ENCODE measurements at regions not wholly inside any gene's neighbourhood (a gene's known extent, or its start where the extent isn't known, plus 50 kb on each side); places are given as distances from the start of the nearest gene placed in this dataset.

DNA sequence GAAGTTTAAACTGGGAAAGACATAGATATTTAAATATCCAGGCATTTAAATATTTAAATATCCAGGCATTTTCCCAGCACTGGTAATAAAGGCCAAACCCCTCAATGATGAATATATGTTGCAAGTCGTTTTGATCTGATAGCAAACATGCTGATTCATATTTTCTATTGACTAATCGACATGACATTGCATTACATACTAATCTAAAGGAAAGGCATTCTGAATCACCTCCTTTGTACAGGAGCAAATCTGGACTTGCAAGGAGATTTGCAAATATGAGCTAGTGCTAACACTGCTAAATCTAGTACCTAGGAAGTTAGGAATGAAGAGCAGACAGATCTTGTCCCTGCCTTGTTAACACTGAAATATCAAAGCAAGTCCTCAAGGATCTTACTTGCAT lies 207.3 kb downstream of the SLC7A11 start:
- TF ChIP-seq, protein P1, sequence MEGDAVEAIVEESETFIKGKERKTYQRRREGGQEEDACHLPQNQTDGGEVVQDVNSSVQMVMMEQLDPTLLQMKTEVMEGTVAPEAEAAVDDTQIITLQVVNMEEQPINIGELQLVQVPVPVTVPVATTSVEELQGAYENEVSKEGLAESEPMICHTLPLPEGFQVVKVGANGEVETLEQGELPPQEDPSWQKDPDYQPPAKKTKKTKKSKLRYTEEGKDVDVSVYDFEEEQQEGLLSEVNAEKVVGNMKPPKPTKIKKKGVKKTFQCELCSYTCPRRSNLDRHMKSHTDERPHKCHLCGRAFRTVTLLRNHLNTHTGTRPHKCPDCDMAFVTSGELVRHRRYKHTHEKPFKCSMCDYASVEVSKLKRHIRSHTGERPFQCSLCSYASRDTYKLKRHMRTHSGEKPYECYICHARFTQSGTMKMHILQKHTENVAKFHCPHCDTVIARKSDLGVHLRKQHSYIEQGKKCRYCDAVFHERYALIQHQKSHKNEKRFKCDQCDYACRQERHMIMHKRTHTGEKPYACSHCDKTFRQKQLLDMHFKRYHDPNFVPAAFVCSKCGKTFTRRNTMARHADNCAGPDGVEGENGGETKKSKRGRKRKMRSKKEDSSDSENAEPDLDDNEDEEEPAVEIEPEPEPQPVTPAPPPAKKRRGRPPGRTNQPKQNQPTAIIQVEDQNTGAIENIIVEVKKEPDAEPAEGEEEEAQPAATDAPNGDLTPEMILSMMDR (IDR thresholded peaks at IDR 0.05; ENCODE audit: low read depth, low read length, missing control alignments) = no peak
- H3K36me3 ChIP-seq (replicated peaks) = no peaks in the 10 kb centered on the region
- no peak for DNase-seq
- no peak overlapping the region for H3K4me3 ChIP-seq (ENCODE audit: low read depth, low read length)
- in situ Hi-C loops (cut with HindIII; ENCODE audit: low pct_ligation_motif_present, low sequenced_read_pairs) = no loop called here
- H3K27ac ChIP-seq = no peak overlapping the region
- H3K27me3 ChIP-seq (replicated peaks) = no peaks in the 10 kb centered on the region

DNA sequence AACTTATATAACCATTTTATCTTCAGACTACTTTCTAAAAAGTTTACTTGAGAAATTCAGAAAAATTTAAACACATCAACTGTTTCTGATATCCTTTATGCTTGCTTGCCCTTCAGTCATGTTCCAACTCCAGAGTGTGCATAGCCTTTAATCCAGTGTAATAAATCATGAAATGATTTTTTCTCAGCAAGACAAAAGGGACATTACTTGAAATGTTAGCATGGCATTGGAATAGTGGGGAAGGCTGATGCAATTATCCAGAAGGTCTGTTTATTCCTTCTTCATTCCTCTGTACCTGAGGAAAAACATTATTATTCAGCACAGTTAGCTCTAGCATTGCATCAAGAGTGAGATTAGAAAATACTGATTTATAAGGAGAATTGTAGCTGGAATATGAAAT lies 209.9 kb downstream of the SLC7A11 start:
- no peak overlapping the region for H3K4me3 ChIP-seq (ENCODE audit: low read depth, low read length)
- H3K27ac ChIP-seq = no peak overlapping the region
- TF ChIP-seq, protein P1 (IDR thresholded peaks at IDR 0.05; ENCODE audit: low read depth, low read length, missing control alignments) = no peak
- no peaks in the 10 kb centered on the region for H3K27me3 ChIP-seq (replicated peaks)
- H3K36me3 ChIP-seq (replicated peaks) = no peaks in the 10 kb centered on the region
- DNase-seq = no peak
- in situ Hi-C loops (cut with HindIII; ENCODE audit: low pct_ligation_motif_present, low sequenced_read_pairs) = no loop called here

DNA sequence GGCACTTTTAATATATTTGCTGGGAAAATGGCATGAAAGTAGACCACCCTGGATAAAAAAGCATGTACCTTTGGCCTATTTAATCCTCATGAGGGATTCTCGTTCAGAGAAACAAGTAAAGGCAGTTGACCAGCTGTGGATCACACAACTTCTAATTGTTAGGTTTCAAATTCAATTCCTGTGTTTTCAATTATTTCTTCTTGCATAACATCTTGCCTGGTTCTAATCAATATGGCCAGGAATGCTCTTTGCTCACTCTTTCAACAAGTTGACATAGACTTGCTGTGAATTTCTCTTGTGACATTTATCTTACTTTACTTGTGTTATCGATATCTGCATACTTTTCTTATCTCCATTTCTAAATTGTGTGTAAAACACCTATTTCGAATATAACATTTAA lies 211.8 kb downstream of the SLC7A11 start:
- in situ Hi-C loops (cut with HindIII; ENCODE audit: low pct_ligation_motif_present, low sequenced_read_pairs) = no loop called here
- no peak overlapping the region for H3K4me3 ChIP-seq (ENCODE audit: low read depth, low read length)
- TF ChIP-seq, protein P1 (IDR thresholded peaks at IDR 0.05; ENCODE audit: low read depth, low read length, missing control alignments) = no peak
- H3K27me3 ChIP-seq (replicated peaks) = no peaks in the 10 kb centered on the region
- no peaks in the 10 kb centered on the region for H3K36me3 ChIP-seq (replicated peaks)
- no peak overlapping the region for H3K27ac ChIP-seq
- DNase-seq = no peak

DNA sequence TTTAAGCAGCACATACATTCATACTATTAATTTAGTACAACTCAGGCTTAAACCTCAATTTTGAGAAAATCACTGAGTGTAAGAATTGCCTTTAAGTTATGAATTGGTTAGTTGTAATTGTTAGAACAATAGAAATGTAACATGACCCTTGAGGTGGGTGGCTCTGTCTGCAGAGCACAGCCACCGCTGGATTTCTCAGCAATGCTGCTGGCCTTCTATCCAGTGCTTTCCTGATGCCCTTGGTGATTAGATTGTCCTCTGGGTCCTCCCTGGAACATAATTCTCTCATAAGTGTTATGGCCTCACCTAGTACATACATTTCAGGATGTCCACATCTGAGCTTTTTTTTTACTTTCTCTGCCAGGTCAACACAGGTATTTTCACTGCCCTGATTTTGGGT lies 213.2 kb downstream of the SLC7A11 start:
- DNase-seq = no peak
- in situ Hi-C loops (cut with HindIII; ENCODE audit: low pct_ligation_motif_present, low sequenced_read_pairs) = no loop called here

DNA sequence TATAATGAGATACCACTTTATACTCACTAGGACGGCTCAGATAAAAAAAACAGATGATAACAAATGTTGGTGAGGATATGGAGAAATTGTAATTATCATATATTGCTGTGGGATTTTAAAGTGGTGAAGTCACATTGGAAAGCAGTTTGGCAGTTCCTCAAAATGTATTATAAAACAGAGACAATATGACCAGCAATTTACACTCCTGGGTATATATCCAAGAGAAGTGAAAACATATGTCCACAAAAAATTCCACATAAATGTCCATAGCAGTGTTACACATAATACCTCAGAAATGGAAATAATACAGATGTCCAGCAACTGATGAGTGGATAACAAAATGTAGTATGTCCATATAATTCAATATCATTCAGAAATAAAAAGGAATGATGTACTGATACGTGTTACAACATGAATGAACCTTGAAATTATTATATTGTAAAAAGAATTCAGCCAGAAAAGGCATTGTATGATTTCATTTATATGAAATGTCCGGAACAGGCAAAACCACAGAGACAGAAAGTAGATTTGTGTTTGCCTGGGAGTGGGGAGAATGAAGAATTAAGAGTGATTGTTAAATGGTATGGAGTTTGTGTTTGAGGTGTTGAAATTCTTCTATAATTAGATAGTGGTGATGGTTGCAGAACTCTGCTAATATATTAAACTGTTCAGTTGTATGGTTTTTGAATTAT lies 220.9 kb downstream of the SLC7A11 start:
- TF ChIP-seq, protein P1 (IDR thresholded peaks at IDR 0.05; ENCODE audit: low read depth, low read length, missing control alignments) = no peak
- Histone ChIP-seq H3K27ac (no peak overlapping the region), H3K27me3 (replicated peaks) (no peaks in the 10 kb centered on the region), H3K36me3 (replicated peaks) (no peaks in the 10 kb centered on the region), H3K4me3 (ENCODE audit: low read depth, low read length) (no peak overlapping the region)
- no peak for DNase-seq
- in situ Hi-C loops (cut with HindIII; ENCODE audit: low pct_ligation_motif_present, low sequenced_read_pairs) = no loop called here

More for the DNA sequence above, 213.2 kb downstream of the SLC7A11 start:
- TF ChIP-seq, protein P1 (IDR thresholded peaks at IDR 0.05; ENCODE audit: low read depth, low read length, missing control alignments) = no peak
- H3K27me3 ChIP-seq (replicated peaks) = no peaks in the 10 kb centered on the region
- no peaks in the 10 kb centered on the region for H3K36me3 ChIP-seq (replicated peaks)
- no peak overlapping the region for H3K4me3 ChIP-seq (ENCODE audit: low read depth, low read length)
- H3K27ac ChIP-seq = no peak overlapping the region
